ENCODE measurements at regions not wholly inside any gene's neighbourhood (a gene's known extent, or its start where the extent isn't known, plus 50 kb on each side); places are given as distances from the start of the nearest gene placed in this dataset.

- H3K9me3 Mint-ChIP-seq = peaks cover 10% of the 10 kb centered on the region in 2 experiments; a peak in 4 of 5 replicates
- Histone ChIP-seq H2BK12ac (ENCODE audit: insufficient read length, low read depth, low read length) (no peak overlapping the region), H3K9ac (ENCODE audit: extremely low read depth, insufficient read length, low read length) (no peak overlapping the region), H4K91ac (ENCODE audit: insufficient read length, low read depth, low read length) (no peak overlapping the region), H3K56ac (ENCODE audit: insufficient read length, low read depth, low read length) (no peak overlapping the region), H4K8ac (replicated peaks; ENCODE audit: insufficient read length, low read depth, low read length) (no peak overlapping the region), H2BK20ac (ENCODE audit: low read depth, low read length, poor library complexity, severe bottlenecking) (no peak overlapping the region), H3K79me1 (ENCODE audit: insufficient read depth, low read depth, low read length, poor library complexity, severe bottlenecking) (no peaks in the 10 kb centered on the region), H2AK5ac (ENCODE audit: insufficient read length, low read length) (no peak overlapping the region), H2AFZ (ENCODE audit: low read length) (no peak overlapping the region), H3K4me2 (ENCODE audit: insufficient read depth, insufficient read length, low read length) (no peak overlapping the region), H3K23ac (ENCODE audit: insufficient read length, low read depth, low read length) (no peak overlapping the region), H2BK120ac (ENCODE audit: low read depth, low read length, poor library complexity, severe bottlenecking) (no peak overlapping the region), H3K27me3 (ENCODE audit: insufficient read depth, low read length) (no peaks in the 10 kb centered on the region), H4K5ac (ENCODE audit: insufficient read length, low read depth, low read length) (no peak overlapping the region), H3K23me2 (ENCODE audit: insufficient read length, low read depth, low read length, poor library complexity, severe bottlenecking) (no peaks in the 10 kb centered on the region), H3T11ph (ENCODE audit: low read length) (no peak overlapping the region), H3K9me3 (ENCODE audit: control insufficient read depth, low read depth, low read length) (no peaks in the 10 kb centered on the region), H3K4me1 (ENCODE audit: insufficient read depth, low read length) (no peaks in the 10 kb centered on the region), H2BK15ac (ENCODE audit: low read depth, low read length) (no peak overlapping the region), H3K4ac (ENCODE audit: low read depth, low read length) (no peak overlapping the region), H4K20me1 (ENCODE audit: control insufficient read depth, insufficient read depth, insufficient read length) (no peaks in the 10 kb centered on the region), H3K27ac (ENCODE audit: insufficient read length, low read depth, low read length) (no peak overlapping the region), H3K18ac (ENCODE audit: insufficient read length, low read depth, low read length) (no peak overlapping the region), H3K79me2 (ENCODE audit: insufficient read depth, low read length) (no peaks in the 10 kb centered on the region; the same call in 1 of the 2 replicates), H3K14ac (ENCODE audit: insufficient read depth, low read length) (no peak overlapping the region), H2BK5ac (ENCODE audit: insufficient read length, low read length) (no peak overlapping the region)
- 0 out of 4 replicates have a peak, but pooled peaks cover 0 to 2% of the 10 kb centered on the region in 2 experiments for H3K4me1 Mint-ChIP-seq
- H3K36me3 Mint-ChIP-seq (ENCODE audit: insufficient read depth in 1 of 3, low read depth in 3 of 3) = peaks cover 0 to 6% (median 3%) of the 10 kb centered on the region in 3 experiments; a peak in 4 of 7 replicates
- no CpG with 5 or more reads among the region's 6 CpGs for WGBS (ENCODE audit: extremely low coverage, insufficient read length, low lambda C conversion rate)
- no peak overlapping the region for H3K27ac Mint-ChIP-seq
- peaks cover 7% of the 10 kb centered on the region for H3K27me3 Mint-ChIP-seq (ENCODE audit: low read depth)
- no peak for DNase-seq
- H3K4me3 Mint-ChIP-seq = no peak overlapping the region
- TF ChIP-seq, protein P1, sequence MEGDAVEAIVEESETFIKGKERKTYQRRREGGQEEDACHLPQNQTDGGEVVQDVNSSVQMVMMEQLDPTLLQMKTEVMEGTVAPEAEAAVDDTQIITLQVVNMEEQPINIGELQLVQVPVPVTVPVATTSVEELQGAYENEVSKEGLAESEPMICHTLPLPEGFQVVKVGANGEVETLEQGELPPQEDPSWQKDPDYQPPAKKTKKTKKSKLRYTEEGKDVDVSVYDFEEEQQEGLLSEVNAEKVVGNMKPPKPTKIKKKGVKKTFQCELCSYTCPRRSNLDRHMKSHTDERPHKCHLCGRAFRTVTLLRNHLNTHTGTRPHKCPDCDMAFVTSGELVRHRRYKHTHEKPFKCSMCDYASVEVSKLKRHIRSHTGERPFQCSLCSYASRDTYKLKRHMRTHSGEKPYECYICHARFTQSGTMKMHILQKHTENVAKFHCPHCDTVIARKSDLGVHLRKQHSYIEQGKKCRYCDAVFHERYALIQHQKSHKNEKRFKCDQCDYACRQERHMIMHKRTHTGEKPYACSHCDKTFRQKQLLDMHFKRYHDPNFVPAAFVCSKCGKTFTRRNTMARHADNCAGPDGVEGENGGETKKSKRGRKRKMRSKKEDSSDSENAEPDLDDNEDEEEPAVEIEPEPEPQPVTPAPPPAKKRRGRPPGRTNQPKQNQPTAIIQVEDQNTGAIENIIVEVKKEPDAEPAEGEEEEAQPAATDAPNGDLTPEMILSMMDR (conservative IDR thresholded peaks at IDR 0.05) = no peak
Measured at GRCh38 chr10:124250506-124250905, 157.1 kb upstream of the CHST15 start.
